ENCODE measurements at regions not wholly inside any gene's neighbourhood (a gene's known extent, or its start where the extent isn't known, plus 50 kb on each side); places are given as distances from the start of the nearest gene placed in this dataset.

DNA sequence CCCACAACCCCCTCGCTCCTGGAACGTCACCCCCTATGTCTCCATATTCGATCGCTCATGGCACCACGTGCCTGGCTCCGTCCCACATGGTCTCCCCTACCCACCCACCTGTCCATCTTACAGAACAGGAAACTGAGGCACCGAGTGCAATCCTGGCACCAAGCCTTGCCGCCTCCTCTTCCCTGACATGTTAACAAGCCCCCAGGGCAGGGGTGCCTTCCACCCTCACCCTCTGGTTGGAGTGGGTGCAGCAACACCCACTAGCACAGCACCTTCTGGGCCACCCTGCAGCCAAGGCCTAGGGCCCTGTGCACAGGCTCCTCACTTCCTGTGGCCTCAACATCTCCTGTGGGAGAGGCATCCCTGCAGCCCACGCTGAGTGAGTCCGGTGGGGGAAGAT, 110.3 kb downstream of the RFLNA start:
- ChIA-PET SMC1A (ENCODE audit: uncharacterized antibody, unreplicated experiment) (no interaction called here), RAD21 (ENCODE audit: unreplicated experiment) (no interaction called here), POLR2A (no interaction called here), CTCF (no interaction called here)
- FAIRE-seq (no peak), DNase-seq (ENCODE audit: low read depth, low spot score) (no peak), ATAC-seq (no peak)
- no peak overlapping the region for H3K4me3 ChIP-seq
- in situ Hi-C loops (cut with MboI) (no loop called here), intact Hi-C loops (cut with micrococcal nuclease; ENCODE audit: unreplicated experiment) (no loop called here)
- no peak overlapping the region for H3K27ac ChIP-seq (ENCODE audit: control insufficient read depth, insufficient read depth)
- no peaks in the 10 kb centered on the region for H3K9me3 ChIP-seq (replicated peaks; ENCODE audit: control insufficient read depth, insufficient read depth, low read length)
- no peaks in the 10 kb centered on the region for H4K20me1 ChIP-seq (ENCODE audit: control insufficient read depth, insufficient read depth)
- BruUV-seq (replicated peaks): no TSS peak
- no peaks in the 10 kb centered on the region for H3K79me2 ChIP-seq (ENCODE audit: control insufficient read depth, insufficient read depth, low read length)
- H3K4me2 ChIP-seq (ENCODE audit: control insufficient read depth, insufficient read depth): no peak overlapping the region
- H3K27me3 ChIP-seq (replicated peaks in 1 of 2; ENCODE audit: control insufficient read depth in 2 of 2, insufficient read depth in 2 of 2, low read length in 1 of 2): no peaks in the 10 kb centered on the region
- H3K36me3 ChIP-seq (ENCODE audit: control insufficient read depth in 2 of 2, insufficient read depth in 2 of 2, low read length in 1 of 2): peaks cover 3 to 30% of the 10 kb centered on the region in 2 experiments; a peak in 3 of 4 replicates
- TF ChIP-seq NR2C1 (IDR thresholded peaks at IDR 0.05) (no peak), KAT2A (conservative IDR thresholded peaks at IDR 0.05; ENCODE audit: control insufficient read depth, low read depth, low read length) (no peak)
- TF ChIP-seq, protein P1, sequence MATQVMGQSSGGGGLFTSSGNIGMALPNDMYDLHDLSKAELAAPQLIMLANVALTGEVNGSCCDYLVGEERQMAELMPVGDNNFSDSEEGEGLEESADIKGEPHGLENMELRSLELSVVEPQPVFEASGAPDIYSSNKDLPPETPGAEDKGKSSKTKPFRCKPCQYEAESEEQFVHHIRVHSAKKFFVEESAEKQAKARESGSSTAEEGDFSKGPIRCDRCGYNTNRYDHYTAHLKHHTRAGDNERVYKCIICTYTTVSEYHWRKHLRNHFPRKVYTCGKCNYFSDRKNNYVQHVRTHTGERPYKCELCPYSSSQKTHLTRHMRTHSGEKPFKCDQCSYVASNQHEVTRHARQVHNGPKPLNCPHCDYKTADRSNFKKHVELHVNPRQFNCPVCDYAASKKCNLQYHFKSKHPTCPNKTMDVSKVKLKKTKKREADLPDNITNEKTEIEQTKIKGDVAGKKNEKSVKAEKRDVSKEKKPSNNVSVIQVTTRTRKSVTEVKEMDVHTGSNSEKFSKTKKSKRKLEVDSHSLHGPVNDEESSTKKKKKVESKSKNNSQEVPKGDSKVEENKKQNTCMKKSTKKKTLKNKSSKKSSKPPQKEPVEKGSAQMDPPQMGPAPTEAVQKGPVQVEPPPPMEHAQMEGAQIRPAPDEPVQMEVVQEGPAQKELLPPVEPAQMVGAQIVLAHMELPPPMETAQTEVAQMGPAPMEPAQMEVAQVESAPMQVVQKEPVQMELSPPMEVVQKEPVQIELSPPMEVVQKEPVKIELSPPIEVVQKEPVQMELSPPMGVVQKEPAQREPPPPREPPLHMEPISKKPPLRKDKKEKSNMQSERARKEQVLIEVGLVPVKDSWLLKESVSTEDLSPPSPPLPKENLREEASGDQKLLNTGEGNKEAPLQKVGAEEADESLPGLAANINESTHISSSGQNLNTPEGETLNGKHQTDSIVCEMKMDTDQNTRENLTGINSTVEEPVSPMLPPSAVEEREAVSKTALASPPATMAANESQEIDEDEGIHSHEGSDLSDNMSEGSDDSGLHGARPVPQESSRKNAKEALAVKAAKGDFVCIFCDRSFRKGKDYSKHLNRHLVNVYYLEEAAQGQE (IDR thresholded peaks at IDR 0.05; ENCODE audit: low read depth, low read length): no peak
- TF ChIP-seq, protein P2, sequence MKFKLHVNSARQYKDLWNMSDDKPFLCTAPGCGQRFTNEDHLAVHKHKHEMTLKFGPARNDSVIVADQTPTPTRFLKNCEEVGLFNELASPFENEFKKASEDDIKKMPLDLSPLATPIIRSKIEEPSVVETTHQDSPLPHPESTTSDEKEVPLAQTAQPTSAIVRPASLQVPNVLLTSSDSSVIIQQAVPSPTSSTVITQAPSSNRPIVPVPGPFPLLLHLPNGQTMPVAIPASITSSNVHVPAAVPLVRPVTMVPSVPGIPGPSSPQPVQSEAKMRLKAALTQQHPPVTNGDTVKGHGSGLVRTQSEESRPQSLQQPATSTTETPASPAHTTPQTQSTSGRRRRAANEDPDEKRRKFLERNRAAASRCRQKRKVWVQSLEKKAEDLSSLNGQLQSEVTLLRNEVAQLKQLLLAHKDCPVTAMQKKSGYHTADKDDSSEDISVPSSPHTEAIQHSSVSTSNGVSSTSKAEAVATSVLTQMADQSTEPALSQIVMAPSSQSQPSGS (IDR thresholded peaks at IDR 0.05; ENCODE audit: low read length): no peak
- no peaks in the 10 kb centered on the region for H3K4me1 ChIP-seq (ENCODE audit: control insufficient read depth, insufficient read depth, low read length)
- 100% methylated on average over 10 of the region's 10 CpGs for WGBS (ENCODE audit: insufficient coverage, insufficient replicate concordance, low lambda C conversion rate, missing lambda C conversion rate)
- no peak overlapping the region for H3K9ac ChIP-seq (ENCODE audit: control insufficient read depth, insufficient read depth, low read length)
- no peak overlapping the region for H2AFZ ChIP-seq (ENCODE audit: control insufficient read depth, low read depth, low read length)

Data from GM12878 (cell line).